Retinal pigment epithelial cell (primary cell): ENCODE measurements at regions not wholly inside any gene's neighbourhood (a gene's known extent, or its start where the extent isn't known, plus 50 kb on each side); places are given as distances from the start of the nearest gene placed in this dataset.

Source experiments
- DNase-seq: peaks from one replicate; pipeline ENCODE4 v3.0.0-alpha.2; 2010; ENCODE audit warnings: low read depth
- H3K4me3 ChIP-seq: 2 replicates; pipeline ENCODE4 v1.5.1; 2011; ENCODE audit warnings: mild to moderate bottlenecking, low read length, control low read depth, moderate library complexity
- CTCF ChIP-seq: conservative IDR thresholded peaks from 2 replicates; pipeline ENCODE4 v1.5.1; 2011; ENCODE audit warnings: low read depth, low read length, control low read depth, inconsistent platforms

DNA sequence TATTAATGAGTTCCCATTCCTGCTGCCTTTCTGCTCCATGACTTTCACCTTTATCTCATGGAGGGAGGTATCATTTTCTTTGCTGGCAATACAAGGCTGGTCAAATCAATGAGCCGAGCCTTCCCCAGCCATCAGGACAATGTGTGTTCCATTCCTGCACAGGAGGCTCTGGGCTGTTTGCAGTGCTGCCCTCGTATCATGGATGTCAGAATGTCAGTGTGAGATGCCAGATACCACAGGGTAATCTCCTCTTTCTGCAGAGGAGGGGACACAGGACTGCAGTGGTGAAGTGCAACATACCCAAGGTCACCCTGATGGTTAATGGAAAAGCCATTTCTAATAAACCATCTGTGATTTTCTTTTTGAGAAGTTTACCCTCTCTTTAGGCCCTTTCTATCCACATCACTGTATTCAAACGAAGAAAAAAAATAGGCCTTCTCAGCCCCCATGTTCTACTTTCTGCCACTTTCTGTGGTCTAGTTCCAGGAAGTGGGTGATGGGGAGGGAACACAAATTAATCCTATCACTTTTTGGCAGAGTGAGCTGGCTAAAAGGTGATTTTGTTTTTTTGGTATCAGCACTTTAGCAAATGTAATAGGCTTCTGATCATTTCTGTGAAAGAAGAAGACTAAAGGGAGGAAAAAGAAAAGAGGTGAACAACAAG, 490.2 kb upstream of the BOD1L1 start:
- TF ChIP-seq CTCF, result no peak
- H3K4me3 ChIP-seq, result no peak overlapping the region
- no peak for DNase-seq

DNA sequence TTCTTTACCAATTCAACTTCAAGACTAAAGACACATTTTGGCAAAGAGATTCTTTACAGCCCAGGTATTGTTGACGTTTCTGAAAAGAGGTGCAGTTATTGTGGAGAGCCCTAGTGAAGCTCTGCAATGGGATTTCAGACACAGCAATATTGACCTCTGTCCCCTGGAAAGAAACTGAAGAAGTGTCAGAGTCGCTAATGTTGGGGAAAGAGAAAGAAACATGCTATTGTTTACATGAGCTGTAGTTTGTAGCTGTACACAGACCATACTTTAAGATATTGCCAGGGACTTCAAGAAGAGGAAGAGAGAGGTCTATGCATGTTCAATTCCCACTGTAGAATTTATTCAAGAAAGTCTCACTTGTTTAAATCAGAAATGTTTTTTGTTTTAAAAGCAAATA, 497.3 kb upstream of the BOD1L1 start:
- no peak for TF ChIP-seq CTCF
- no peak overlapping the region for H3K4me3 ChIP-seq
- no peak for DNase-seq

DNA sequence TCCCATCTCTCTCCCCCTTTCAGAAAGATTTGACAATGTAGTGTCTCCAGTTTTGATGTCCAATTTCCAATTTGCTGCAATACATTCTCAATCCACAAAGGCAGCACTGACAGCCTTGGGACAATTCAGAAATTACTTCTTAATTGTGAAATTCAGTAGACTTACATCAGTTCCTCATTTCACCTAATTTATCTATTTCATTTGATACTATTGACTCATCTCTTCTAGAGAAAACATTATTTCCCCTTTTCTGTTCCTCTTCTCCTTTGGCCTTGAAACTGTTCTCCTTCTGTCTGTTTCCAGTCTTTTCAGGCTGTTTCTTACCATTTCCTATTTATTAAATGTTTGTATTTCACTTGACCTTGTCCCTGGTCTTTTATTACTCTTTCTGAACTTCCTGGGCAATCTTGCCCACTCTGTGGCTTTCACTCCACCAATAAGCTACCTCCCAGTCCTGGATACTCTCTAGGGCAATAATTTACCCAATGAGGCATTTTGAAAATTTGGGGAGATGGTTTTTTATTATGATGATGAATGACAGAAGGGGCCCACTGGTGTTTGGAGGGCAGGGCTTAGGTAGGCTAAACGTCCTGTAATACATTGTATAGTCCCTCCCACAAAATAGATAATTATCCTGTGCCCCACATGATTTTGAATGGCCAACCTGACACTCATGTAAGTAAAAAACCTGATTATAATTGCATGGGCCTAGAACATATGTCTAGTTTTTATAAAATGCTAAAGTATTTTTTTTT, 498.0 kb upstream of the BOD1L1 start:
- no peak overlapping the region for H3K4me3 ChIP-seq
- no peak for TF ChIP-seq CTCF
- DNase-seq, result no peak

- no peak for DNase-seq
- peak; percentile 21 for TF ChIP-seq CTCF
- H3K4me3 ChIP-seq, result no peak overlapping the region
These were observed 503.0 kb upstream of the BOD1L1 start for GRCh38 chr4:14130551-14130950.

DNA sequence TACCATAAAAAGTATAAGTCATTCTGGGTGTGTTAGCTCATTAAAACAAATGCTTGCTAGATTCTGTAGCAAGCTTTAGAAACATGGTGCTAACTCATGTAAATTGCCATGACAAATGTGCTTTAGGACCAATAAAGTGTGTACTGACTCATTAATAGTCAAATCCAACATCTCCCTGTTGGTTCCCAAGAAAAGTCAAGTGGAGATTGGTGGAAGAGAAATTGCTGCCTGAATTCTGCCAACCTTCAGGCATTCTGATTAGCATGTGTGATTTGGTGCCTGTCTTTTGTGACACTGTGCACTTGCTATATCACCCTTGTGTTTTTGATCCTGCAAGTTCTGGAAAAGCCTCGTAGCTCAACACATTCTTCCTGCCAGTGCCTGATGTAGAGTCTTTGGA, 503.8 kb upstream of the BOD1L1 start:
- H3K4me3 ChIP-seq, result no peak overlapping the region
- no peak for TF ChIP-seq CTCF
- no peak for DNase-seq

DNA sequence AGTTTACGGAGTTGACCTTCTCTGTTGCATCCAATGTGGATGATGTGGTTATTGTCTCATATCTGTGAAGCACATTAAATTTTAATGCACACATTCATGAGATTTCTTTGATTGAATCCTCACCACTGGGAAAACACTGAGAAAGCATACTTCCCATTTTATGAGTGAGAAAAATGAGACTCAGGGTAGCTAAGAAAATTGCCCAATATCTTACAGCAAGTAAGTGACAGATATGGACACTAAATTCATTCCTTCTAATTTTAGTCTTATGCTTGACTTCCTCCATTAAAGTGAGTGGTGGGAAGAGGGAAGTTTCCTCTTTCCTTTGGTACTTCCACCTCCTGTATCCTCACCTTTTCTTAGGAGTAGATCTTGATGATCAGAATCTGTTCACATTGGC, 504.8 kb upstream of the BOD1L1 start:
- no peak for TF ChIP-seq CTCF
- DNase-seq, result no peak
- H3K4me3 ChIP-seq, result no peak overlapping the region

- no peak for DNase-seq
- TF ChIP-seq CTCF, result no peak
- H3K4me3 ChIP-seq, result no peak overlapping the region
These were observed 510.6 kb upstream of the BOD1L1 start for GRCh38 chr4:14138106-14138505.
